Ascending aorta (tissue), 2 donors: ENCODE measurements at regions not wholly inside any gene's neighbourhood (a gene's known extent, or its start where the extent isn't known, plus 50 kb on each side); places are given as distances from the start of the nearest gene placed in this dataset.
"Not testable (repeated sequence)": the region's sequence is repeated elsewhere in the genome, so short reads cannot be mapped to it uniquely, and the experiment has no call there.

ENCODE experiments used
- DNase-seq, 2 donors: peaks; one replicate each; pipeline ENCODE4 v3.0.0-alpha.2; 2019; ENCODE audit warnings: low spot score in 2 of 2
- H3K27ac ChIP-seq, 2 donors: fragments of 200-600 bp; sonication (generic); one replicate each; pipeline ENCODE4 v1.5.1; 2016 to 2017; ENCODE audit warnings: mild to moderate bottlenecking in 1 of 2
- H3K27me3 ChIP-seq: fragments of 200-600 bp; sonication (generic); one replicate; pipeline ENCODE4 v1.5.1; 2017
- H3K36me3 ChIP-seq, 2 donors: fragments of 200-600 bp; sonication (generic); one replicate each; pipeline ENCODE4 v1.5.1; 2016
- H3K4me1 ChIP-seq, 2 donors: fragments of 200-600 bp; sonication (generic); one replicate each; pipeline ENCODE4 v1.5.1; 2016 to 2017; ENCODE audit warnings: mild to moderate bottlenecking in 1 of 2
- H3K4me3 ChIP-seq, 2 donors: fragments of 200-600 bp; sonication (generic); one replicate each; pipeline ENCODE4 v1.5.1; 2016 to 2017; ENCODE audit warnings: mild to moderate bottlenecking in 1 of 2
- H3K9me3 ChIP-seq, 2 donors: fragments of 200-600 bp; sonication (generic); one replicate each; pipeline ENCODE4 v1.5.1; 2016
- CTCF ChIP-seq, 3 experiments: fragments of 200-600 bp in 2 of 3; fragments of 450-650 bp in 1 of 3; sonication (generic) in 2 of 3; IDR thresholded peaks; one replicate each; pipeline ENCODE4 v1.5.1; 2016 to 2019; ENCODE audit warnings: antibody characterized with exemption in 3 of 3, mild to moderate bottlenecking in 1 of 3, moderate library complexity in 1 of 3
- intact Hi-C: fragments of 100-400 bp; cut with DNase I; formaldehyde crosslinking; loops from one replicate; pipeline ENCODE4 v1.15.1; 2023

GRCh38 chr2:138066139-138066806 is 102.0 kb downstream of the HNMT start:
- Histone ChIP-seq H3K27me3 (no peaks in the 10 kb centered on the region), H3K36me3 (no peaks in the 10 kb centered on the region), H3K4me1 (no peaks in the 10 kb centered on the region), H3K4me3 (no peak overlapping the region), H3K9me3 (peaks cover 0 to 5% of the 10 kb centered on the region in 2 donors), H3K27ac (no peak overlapping the region)
- intact Hi-C loops: no loop called here
- no peak for TF ChIP-seq CTCF (IDR thresholded peaks at IDR 0.05)
- no peak for DNase-seq

GRCh38 chr2:138066841-138067240 is 102.6 kb downstream of the HNMT start:
- no peak for DNase-seq
- intact Hi-C loops: no loop called here
- Histone ChIP-seq H3K9me3 (peaks cover 0 to 5% of the 10 kb centered on the region in 2 donors), H3K27me3 (no peaks in the 10 kb centered on the region), H3K4me3 (no peak overlapping the region), H3K36me3 (no peaks in the 10 kb centered on the region), H3K27ac (no peak overlapping the region), H3K4me1 (no peaks in the 10 kb centered on the region)
- TF ChIP-seq CTCF (IDR thresholded peaks at IDR 0.05): no peak

GRCh38 chr2:138068669-138069068 is 104.4 kb downstream of the HNMT start:
- H3K4me3 ChIP-seq, DNase-seq, H3K36me3 ChIP-seq, H3K27me3 ChIP-seq, H3K4me1 ChIP-seq, H3K27ac ChIP-seq, H3K9me3 ChIP-seq, intact Hi-C loops: not testable (repeated sequence)

- H3K4me1 ChIP-seq, H3K27ac ChIP-seq, H3K27me3 ChIP-seq, intact Hi-C loops, H3K4me3 ChIP-seq, H3K36me3 ChIP-seq, H3K9me3 ChIP-seq, DNase-seq: not testable (repeated sequence)
Measured at GRCh38 chr2:138071042-138071719, 106.9 kb downstream of the HNMT start.

GRCh38 chr2:138071720-138072719 is 107.7 kb downstream of the HNMT start:
- peaks cover 0 to 5% of the 10 kb centered on the region in 2 donors for H3K9me3 ChIP-seq
- intact Hi-C loops: no loop called here
- H3K4me3 ChIP-seq: no peak overlapping the region
- DNase-seq: no peak
- H3K27me3 ChIP-seq: no peaks in the 10 kb centered on the region
- no peak overlapping the region for H3K27ac ChIP-seq
- H3K4me1 ChIP-seq: no peaks in the 10 kb centered on the region
- H3K36me3 ChIP-seq: no peaks in the 10 kb centered on the region
- TF ChIP-seq CTCF (IDR thresholded peaks at IDR 0.05): no peak

GRCh38 chr2:138078153-138078552 is 113.9 kb downstream of the HNMT start:
- H3K27ac ChIP-seq: no peak overlapping the region
- H3K4me3 ChIP-seq: no peak overlapping the region
- TF ChIP-seq CTCF (IDR thresholded peaks at IDR 0.05): no peak
- no peaks in the 10 kb centered on the region for H3K36me3 ChIP-seq
- no peak for DNase-seq
- intact Hi-C loops: no loop called here
- no peaks in the 10 kb centered on the region for H3K27me3 ChIP-seq
- no peaks in the 10 kb centered on the region for H3K4me1 ChIP-seq
- no peaks in the 10 kb centered on the region for H3K9me3 ChIP-seq
